HG02642 (cell line): ENCODE measurements at regions not wholly inside any gene's neighbourhood (a gene's known extent, or its start where the extent isn't known, plus 50 kb on each side); places are given as distances from the start of the nearest gene placed in this dataset.

Experiments used
- ATAC-seq: cut with Tn5 transposase; IDR thresholded peaks from one replicate; pipeline ENCODE4 v1.9.1; 2021; ENCODE audit warnings: mild to moderate bottlenecking; ENCODE audit not compliant: unreplicated experiment, poor library complexity

GRCh38 chr9:14967450-14968321 is 57.5 kb upstream of the FREM1 start:
- ATAC-seq = no peak

GRCh38 chr9:14962193-14962882 is 52.1 kb upstream of the FREM1 start:
- ATAC-seq = no peak

GRCh38 chr9:14961372-14962068 is 51.3 kb upstream of the FREM1 start:
- no peak for ATAC-seq

- ATAC-seq = no peak
Measured at GRCh38 chr9:14960881-14961280, 50.7 kb upstream of the FREM1 start.
